Inflammatory macrophage (primary cell): ENCODE measurements at regions not wholly inside any gene's neighbourhood (a gene's known extent, or its start where the extent isn't known, plus 50 kb on each side); places are given as distances from the start of the nearest gene placed in this dataset.
A peak's percentile ranks its signal among the peaks of the same experiment; 100 is the strongest.
"Not testable (repeated sequence)": the region's sequence is repeated elsewhere in the genome, so short reads cannot be mapped to it uniquely, and the experiment has no call there.

Experiments used
- DNase-seq, 2 donors: peaks; one replicate each; pipeline ENCODE4 v3.0.0-alpha.2; 2020 to 2022

GRCh38 chr1:120552190-120552589 lies 137.4 kb downstream of the NBPF8 start:
- DNase-seq, result not testable (repeated sequence)

DNA sequence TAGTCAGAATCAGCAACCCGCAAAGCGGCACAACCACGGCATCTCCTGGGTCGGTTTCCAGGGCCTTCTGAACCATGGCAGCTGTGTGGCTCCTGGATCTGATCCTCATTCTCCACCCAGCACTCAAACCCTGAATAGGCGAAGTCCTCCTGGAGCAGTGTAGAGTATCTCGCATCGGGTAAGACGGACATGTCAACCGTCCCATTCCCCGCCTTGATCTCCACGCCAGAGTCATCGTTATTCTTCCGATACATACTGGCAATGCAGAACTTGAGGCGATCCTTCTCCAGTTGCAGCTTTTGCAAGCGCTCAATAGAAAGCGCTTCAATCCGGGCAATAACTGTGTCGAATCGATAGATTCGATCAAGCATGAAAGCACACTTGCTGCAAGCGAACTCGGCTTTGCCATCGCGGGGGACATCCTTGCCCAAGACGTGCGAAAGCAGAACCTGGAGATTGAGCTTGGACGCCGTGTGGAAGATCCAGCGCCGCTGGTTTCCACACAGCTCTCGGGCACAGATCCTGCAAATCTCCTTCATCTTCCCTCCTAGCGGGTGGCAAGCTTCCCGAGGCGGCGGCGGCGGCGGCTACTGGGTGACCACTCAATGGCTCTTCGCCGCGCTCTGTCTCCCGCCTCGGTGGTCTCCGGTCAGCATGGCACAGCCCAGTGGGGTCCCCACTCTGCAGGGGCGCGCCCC lies 142.9 kb downstream of the NBPF8 start:
- peak in 1 of 2 donors; percentile 1 for DNase-seq

DNA sequence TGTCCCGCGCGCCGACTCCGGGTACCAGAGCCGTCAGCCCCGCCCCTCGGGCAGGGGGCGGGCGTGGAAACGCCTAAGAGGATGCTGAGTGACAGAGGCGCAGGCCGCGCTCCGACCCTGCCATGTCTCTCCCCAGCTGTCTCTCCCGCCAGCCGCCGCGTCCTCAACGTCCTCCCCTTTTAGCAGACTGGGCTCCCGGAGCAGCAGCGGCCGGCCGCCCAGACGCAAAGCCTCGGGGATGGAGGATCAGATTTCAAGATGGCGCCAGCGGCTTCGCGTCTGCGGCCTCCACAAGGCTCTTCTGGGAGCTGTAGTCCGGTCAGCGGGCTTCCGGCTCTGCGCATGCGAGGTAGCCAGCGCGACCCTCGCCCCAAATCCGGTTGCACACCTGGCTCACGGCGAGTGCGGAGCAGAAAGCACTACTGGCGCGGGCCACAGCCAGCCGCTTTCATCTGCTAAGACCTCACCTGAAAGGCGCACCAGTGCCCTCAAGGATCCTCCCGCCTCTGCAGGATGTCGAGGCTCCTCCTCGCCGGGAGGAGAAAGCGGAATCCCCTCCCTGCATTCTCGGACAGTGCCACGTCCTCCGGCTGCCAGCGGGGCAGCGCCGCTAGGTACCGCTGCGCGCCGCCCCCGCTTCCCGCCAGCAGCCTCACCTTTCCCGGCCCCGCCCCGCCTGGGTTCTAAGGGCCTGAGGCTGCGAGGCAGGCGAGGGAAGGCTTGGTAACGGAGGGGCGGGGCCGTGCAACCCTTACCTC lies 143.6 kb downstream of the NBPF8 start:
- peak; percentile 41 to 75 for DNase-seq

- DNase-seq, result not testable (repeated sequence)
These were observed 146.9 kb downstream of the NBPF8 start for GRCh38 chr1:120561767-120562166.

DNA sequence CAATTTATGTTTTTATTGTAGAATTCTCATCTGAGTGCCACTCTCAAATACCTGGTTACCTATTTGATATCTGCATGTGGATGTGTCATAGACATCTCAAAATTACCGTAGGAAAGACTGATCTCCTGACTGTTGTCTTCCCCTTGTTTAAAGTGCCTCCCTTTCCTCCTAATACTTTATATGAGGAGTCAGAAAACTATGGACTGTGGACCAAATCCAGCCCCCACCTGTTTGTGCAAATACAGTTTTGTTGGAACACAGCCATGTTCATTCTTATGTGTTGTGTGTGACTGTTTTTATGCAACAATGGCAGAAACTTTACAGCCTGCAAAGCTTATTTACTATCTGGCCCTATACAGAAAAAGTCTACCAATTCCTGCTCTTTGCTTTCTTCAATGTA lies 150.6 kb downstream of the NBPF8 start:
- not testable (repeated sequence) for DNase-seq

- DNase-seq, result not testable (repeated sequence)
These were observed 152.8 kb downstream of the NBPF8 start for GRCh38 chr1:120567620-120568019.

GRCh38 chr1:120575201-120575600 lies 148.5 kb upstream of the NBPF26 start:
- DNase-seq, result not testable (repeated sequence)

- DNase-seq, result not testable (repeated sequence)
These were observed 141.6 kb upstream of the NBPF26 start for GRCh38 chr1:120582135-120582534.

- DNase-seq, result not testable (repeated sequence)
These were observed 137.7 kb upstream of the NBPF26 start for GRCh38 chr1:120586053-120586452.

DNA sequence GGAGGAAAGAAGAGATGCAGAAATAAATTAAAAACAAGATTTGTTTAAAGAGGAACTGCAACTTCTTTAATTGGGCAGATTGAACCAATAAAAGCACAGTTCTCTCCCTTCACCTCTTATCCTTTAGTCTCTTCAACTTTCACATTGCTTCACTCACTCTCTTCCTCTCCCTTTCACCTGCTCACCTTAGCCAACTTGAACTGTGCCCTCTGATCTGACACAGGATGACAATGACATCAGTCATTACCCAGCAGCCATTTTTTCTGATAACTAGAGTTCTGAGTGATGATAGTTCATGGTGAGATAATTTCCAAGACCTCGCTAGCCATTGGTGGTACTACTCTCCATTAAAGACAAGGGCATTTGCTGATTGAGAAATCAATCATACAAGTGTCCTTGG lies 134.9 kb upstream of the NBPF26 start:
- not testable (repeated sequence) for DNase-seq

- DNase-seq, result not testable (repeated sequence)
These were observed 132.0 kb upstream of the NBPF26 start for GRCh38 chr1:120591774-120592173.

DNA sequence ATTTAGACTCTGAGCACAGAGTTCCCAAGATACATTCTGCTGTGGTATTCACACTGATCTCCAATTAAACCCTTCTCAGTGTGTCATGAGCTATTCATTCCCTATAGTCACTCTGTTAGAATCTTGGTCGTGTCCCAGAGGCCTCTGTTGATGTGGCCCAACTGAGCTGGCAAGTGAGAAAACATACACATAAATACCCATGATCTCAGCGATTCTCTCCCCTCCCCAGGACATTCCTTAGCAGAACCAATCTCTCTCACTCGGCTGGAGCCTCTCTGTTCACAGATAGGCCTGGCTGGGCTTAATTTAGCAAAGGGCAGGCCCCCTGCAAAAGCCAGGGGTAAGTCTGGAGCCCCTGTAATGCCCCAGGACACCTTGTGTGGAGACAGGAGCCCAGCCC lies 130.8 kb upstream of the NBPF26 start:
- DNase-seq, result not testable (repeated sequence)

DNA sequence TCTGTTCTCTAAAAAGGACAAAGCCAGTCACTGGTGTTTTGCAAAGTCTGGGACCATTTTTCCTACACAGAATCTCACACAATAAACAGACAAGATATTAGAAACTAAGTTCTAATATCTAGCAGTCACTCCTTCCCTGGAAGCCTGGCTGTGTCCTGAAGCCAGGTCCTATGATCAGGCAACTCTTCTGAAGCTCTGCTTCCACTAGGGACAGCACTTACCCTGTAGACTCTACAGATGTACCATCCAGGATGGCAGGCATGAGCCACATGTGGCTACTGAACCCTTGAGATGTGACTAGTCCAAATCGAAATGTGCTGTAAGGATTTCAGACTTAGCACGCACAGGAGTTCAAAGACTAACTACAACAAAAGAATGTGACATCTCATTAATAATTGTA lies 130.1 kb upstream of the NBPF26 start:
- DNase-seq, result not testable (repeated sequence)

DNA sequence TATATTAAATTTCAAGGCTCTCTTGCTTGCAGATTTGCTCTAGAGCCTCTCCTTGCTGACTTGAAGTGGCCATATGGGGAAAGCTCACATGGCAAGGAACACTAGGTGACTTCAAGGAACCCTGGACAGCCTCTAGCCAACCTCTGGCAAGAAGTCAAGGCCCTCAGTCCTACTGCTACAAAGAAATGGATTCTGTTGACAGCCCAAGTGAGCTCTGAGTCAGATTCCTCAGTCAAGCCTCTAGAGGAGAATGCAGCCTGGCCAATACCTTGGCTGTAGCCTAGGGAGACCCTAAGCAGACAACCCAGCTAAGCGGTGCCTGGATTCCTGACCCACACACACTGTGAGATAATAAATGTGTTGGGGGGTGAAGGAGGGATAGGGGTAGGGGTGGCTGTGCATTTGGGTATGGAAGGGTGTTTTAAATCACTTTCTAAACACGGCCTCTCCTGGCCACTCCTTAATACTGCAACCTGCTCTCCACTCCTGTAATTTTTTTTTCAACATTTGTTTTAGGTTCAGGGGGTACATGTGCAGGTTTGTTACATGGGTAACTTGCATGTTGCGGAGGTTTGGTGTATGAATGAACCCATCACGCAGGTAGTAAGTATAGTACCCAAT lies 125.3 kb upstream of the NBPF26 start:
- DNase-seq, result not testable (repeated sequence)

DNA sequence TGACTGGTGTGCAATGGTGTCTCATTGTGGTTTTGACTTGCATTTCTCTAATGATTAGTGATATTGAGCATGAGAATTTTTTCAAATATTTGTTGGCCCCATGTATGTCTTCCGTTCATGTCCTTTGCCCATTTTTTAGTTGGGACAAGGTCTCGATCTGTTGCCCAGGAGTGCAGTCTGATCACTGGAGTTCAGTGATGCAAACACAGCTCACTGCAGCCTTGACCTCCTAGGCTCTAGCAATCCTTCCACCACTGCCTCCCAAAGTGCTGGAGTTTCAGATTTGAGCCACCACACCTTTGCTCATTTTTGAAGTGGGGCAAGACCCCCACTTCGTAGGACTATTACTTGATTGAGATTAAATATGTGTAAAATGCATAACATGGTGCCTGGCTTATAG lies 124.2 kb upstream of the NBPF26 start:
- DNase-seq, result not testable (repeated sequence)

DNA sequence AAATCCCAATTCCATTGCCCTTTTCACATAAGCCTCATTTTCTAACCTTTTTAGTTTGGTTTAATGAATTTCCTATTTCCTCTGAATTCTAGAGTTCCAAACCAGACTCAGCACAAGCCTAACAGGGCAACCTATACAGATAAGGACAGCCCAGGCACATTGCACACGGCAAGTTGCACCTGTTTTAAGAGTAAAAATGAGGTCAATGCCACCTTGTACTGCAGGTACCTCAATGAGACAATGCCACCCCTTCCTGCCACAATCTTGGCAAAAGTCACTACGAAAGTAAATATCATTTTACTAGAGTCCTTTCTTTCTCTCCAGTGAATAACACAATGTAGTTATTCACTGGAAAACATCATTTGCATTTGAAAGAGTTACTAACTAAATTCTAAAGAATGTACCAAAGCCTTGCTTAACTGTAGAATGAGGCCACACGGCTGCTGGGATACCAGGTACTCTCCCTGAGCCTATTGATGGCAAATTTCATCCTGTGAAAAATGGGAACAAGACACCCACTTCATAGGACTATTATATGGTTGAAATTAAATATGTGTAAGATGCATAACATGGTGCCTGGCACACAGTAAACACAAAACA lies 123.2 kb upstream of the NBPF26 start:
- DNase-seq, result not testable (repeated sequence)

GRCh38 chr1:120607882-120608281 lies 115.9 kb upstream of the NBPF26 start:
- DNase-seq, result not testable (repeated sequence)

- not testable (repeated sequence) for DNase-seq
These were observed 115.3 kb upstream of the NBPF26 start for GRCh38 chr1:120608314-120609014.

- not testable (repeated sequence) for DNase-seq
These were observed 114.7 kb upstream of the NBPF26 start for GRCh38 chr1:120609015-120609573.

GRCh38 chr1:120609834-120610233 lies 113.9 kb upstream of the NBPF26 start:
- not testable (repeated sequence) for DNase-seq

DNA sequence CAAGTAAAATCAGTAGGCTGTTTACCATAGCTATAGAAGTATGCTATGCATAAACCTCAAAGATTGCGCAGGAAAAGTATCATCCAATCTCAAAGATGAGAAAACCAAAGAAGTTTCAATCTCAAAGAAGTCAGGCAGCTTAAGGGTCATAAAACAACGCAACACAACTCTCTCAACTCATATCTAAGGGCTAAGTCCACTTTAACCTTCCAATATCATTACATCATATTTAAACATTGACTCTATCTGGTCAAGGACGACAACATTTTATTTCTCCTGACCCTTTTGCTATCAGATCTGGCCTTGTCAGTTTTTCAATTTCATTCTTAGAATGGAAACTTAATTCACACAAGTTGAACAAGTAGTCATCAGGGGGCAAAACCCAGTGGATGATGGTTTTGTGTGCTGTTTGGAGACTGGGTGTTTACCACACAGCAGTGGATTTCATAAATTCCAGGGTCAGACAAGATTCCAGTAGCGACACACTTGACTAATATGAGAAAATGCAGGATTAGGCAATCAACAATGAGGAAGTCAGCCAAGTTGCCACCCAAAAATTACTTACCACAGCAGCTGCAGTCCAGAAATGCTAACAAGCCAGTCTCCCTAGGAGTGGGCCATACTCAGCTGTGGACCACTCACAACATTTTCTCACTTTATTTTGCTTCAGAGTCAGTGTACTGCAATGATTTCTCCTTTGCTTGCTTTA lies 108.7 kb upstream of the NBPF26 start:
- DNase-seq, result not testable (repeated sequence)
